ENCODE measurements at regions not wholly inside any gene's neighbourhood (a gene's known extent, or its start where the extent isn't known, plus 50 kb on each side); places are given as distances from the start of the nearest gene placed in this dataset.
"Not testable (repeated sequence)": the region's sequence is repeated elsewhere in the genome, so short reads cannot be mapped to it uniquely, and the experiment has no call there.

DNA sequence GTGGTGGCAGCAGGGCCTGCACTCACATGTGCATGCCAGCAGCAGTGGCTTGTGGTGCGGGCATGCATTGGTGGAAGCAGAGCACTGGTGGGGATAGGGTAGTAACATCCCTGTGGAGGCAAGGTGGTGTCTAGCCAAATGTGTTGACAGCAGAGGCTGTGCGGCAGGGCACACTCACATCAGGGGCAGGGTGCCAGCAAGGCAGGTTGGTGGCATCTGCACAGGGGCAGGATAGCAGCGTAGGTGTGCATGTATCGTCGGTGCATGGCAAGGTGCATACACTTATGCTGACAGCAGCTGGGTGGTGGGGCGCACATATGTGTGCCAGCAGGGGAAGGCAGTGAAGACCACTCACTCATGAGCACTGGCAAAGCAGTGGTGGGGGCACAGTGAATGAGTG lies 211.5 kb upstream of the CSNK1A1L start:
- no peak for DNase-seq
- H3K27me3 Mint-ChIP-seq: no peaks in the 10 kb centered on the region
- ChIA-PET CTCF (interaction anchor here (0.5 kb wide), 1 partner anchor 1429 kb away, joined by 3 read pairs; no protein-coding TSS in a partner anchor), POLR2A (no interaction called here)
- no peaks in the 10 kb centered on the region for H3K36me3 Mint-ChIP-seq (ENCODE audit: low read depth)
- no peak overlapping the region for H3K27ac Mint-ChIP-seq
- no peaks in the 10 kb centered on the region for H3K4me1 Mint-ChIP-seq
- H3K9me3 Mint-ChIP-seq: peaks cover 15% of the 10 kb centered on the region
- no peak overlapping the region for H3K4me3 Mint-ChIP-seq

DNA sequence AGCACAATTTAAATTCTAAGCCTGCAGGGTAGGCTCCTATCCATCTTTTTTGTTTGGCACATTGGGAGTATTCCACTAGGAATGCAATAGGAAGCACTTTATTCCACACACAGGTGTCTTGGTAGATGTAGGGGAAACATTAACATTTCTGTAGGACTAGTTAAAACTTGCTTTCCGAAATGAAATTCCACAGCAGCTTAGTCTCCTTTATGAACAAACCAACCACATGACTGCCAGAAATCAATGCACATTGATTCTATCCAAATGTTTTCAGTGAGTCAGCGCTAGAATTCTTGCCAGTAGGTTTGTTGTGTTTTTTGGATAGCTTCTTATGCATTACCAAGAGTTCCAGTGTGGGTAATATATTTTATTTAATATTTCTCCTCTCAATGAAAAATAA lies 207.9 kb upstream of the CSNK1A1L start:
- ChIA-PET POLR2A (no interaction called here), CTCF (no interaction called here)
- Mint-ChIP-seq H3K4me1 (no peaks in the 10 kb centered on the region), H3K27ac (no peak overlapping the region), H3K36me3 (ENCODE audit: low read depth) (no peaks in the 10 kb centered on the region), H3K27me3 (no peaks in the 10 kb centered on the region), H3K4me3 (no peak overlapping the region), H3K9me3 (peaks cover 11% of the 10 kb centered on the region)
- DNase-seq: no peak

DNA sequence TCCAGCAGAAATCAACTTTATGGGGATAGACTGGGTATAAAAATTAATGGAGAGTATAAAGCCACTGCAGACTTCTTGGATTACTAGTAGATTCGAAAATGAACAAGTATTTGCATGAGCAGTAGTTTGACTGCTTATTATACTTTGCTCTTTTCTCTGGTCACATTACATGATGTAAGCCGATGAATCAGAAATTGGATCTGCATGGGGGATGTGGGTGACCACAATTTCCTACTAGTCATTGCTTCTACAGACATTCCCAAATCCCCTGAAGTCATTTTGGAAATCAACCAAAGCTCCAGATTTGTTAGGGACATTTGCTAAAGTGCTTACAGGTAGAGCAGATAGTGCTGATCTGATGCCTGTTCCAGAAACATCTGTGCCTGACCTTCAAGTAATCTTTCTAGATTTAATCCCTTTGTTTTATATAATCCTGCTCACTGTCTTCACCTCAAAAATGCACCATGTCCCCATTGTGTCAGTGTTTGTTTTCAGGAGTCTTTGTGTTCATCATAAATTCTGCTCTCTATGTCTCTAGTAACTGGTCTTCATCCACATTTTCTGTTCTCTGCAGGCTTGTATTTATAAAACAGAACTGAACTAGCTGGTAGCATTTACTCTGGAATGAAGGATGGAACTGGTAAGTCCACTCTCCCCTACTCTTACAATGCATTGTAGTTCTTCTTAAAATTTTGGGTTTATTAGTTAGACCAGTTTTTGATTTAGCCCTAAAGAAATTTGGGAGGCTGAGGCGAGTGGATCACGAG lies 201.5 kb upstream of the CSNK1A1L start:
- Mint-ChIP-seq H3K4me1 (no peaks in the 10 kb centered on the region), H3K27ac (no peak overlapping the region), H3K27me3 (no peaks in the 10 kb centered on the region), H3K4me3 (no peak overlapping the region), H3K9me3 (no peaks in the 10 kb centered on the region), H3K36me3 (ENCODE audit: low read depth) (no peaks in the 10 kb centered on the region)
- ChIA-PET CTCF (no interaction called here), POLR2A (no interaction called here)
- DNase-seq: no peak

DNA sequence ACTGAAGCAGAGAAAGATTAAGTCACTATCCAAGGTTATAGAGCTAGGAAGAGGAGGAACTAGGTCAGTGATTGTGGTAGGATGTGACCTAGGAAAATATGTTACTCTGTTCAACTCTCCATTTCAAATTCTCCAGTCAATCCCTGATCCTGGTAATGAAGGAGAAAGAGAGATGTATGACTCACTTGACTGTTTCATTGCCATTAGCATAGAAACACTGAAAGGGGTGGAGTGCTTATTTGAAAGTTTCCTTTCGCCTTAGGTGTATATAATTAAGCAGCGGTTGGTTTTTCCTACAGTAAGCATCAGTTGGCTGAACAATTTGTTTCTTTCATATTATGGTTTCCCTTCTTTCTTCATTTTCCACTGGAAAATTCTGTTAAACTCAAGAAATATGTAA lies 198.1 kb upstream of the CSNK1A1L start:
- no peak for DNase-seq
- Mint-ChIP-seq H3K27ac (no peak overlapping the region), H3K36me3 (ENCODE audit: low read depth) (no peaks in the 10 kb centered on the region), H3K27me3 (no peaks in the 10 kb centered on the region), H3K4me1 (no peaks in the 10 kb centered on the region), H3K9me3 (no peaks in the 10 kb centered on the region), H3K4me3 (no peak overlapping the region)
- ChIA-PET POLR2A (no interaction called here), CTCF (no interaction called here)

DNA sequence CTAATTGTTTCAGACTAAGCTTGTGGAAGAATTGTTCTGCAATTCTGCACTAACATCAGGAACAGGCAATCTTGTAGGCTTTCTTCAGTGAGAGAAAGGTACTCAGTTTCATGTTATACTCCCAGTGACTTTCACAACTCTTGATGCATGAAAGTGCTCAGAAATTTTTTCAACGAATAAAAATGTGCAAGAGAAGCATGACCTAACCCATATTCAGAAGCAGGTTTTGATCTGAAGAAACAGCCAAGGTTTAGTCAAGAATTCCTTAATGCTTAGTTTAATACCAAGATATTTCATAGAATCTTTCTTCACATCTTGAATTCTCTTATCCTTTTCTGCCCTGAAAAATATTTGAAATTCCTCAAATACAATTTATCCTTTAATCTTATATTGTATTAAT lies 197.2 kb upstream of the CSNK1A1L start:
- CTCF ChIA-PET: no interaction called here
- Mint-ChIP-seq H3K9me3 (no peaks in the 10 kb centered on the region), H3K4me1 (no peaks in the 10 kb centered on the region), H3K27me3 (no peaks in the 10 kb centered on the region), H3K27ac (no peak overlapping the region), H3K36me3 (ENCODE audit: low read depth) (no peaks in the 10 kb centered on the region), H3K4me3 (no peak overlapping the region)
- DNase-seq: no peak
- POLR2A ChIA-PET: no interaction called here

DNA sequence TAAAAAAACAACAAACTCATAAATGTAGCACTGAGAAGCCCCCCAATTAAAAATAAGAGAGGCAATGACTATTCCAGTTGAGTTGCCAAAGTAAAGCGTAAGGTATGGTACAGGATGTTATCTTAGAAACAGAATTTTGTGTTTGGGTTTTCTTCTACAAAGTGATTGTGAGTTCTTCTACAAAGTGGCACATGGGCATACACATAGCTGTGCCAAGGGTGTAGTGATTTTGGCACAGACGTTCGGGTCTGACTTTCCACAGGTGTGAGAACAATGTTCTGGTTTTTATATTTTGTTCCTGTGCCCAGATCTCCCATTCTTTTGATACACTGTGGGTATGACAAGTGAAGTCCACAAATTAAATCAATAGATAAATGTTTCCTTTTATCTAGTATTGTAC lies 190.1 kb upstream of the CSNK1A1L start:
- Mint-ChIP-seq H3K36me3 (ENCODE audit: low read depth) (no peaks in the 10 kb centered on the region), H3K4me3 (no peak overlapping the region), H3K27me3 (no peaks in the 10 kb centered on the region), H3K4me1 (no peaks in the 10 kb centered on the region), H3K27ac (no peak overlapping the region), H3K9me3 (peaks cover 2% of the 10 kb centered on the region)
- CTCF ChIA-PET: no interaction called here
- POLR2A ChIA-PET: no interaction called here
- no peak for DNase-seq

DNA sequence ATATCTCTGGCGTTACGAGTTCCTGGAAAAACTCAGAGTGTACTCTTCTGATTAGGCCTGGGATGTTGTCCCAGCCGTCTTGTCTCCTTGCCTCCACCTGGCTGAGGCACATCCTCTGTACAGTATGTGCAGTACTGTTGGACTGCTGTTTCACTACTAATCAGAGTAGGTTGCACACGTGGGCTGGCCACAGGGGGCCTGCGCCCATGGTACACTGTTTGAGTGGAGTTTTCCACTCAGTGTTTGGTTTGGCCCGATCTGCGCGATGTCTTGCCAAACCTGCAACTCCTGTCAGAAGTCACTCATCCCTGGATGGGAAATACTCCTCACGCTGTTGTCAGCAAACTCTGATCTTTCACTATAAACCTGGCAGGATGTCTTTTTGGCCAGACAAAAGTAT lies 189.6 kb upstream of the CSNK1A1L start:
- H3K4me3 Mint-ChIP-seq: no peak overlapping the region
- H3K36me3 Mint-ChIP-seq (ENCODE audit: low read depth): no peaks in the 10 kb centered on the region
- no peak for DNase-seq
- ChIA-PET CTCF (no interaction called here), POLR2A (no interaction called here)
- H3K27ac Mint-ChIP-seq: no peak overlapping the region
- no peaks in the 10 kb centered on the region for H3K4me1 Mint-ChIP-seq
- no peaks in the 10 kb centered on the region for H3K27me3 Mint-ChIP-seq
- peaks cover 2% of the 10 kb centered on the region for H3K9me3 Mint-ChIP-seq

DNA sequence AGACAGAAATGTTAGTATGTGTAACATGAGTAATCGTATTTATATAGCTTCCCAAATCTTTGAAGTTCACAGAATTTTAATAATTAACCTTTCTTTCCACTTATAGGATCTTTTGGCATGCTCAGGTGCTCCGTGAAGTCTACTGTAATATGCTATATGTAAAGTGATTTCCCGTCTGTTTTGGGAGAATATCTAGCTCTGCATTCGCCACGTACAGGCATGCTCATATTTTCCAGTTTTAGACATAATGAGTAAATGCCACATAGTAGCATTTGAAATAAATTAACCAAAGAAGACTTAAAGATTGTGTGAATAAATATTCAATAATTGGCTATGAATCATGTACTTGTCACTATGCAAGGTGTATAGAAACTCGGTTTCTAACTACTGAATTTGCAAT lies 189.0 kb upstream of the CSNK1A1L start:
- ChIA-PET POLR2A (no interaction called here), CTCF (no interaction called here)
- Mint-ChIP-seq H3K4me1 (no peaks in the 10 kb centered on the region), H3K27me3 (no peaks in the 10 kb centered on the region), H3K36me3 (ENCODE audit: low read depth) (no peaks in the 10 kb centered on the region), H3K9me3 (peaks cover 2% of the 10 kb centered on the region), H3K27ac (no peak overlapping the region), H3K4me3 (no peak overlapping the region)
- no peak for DNase-seq

DNA sequence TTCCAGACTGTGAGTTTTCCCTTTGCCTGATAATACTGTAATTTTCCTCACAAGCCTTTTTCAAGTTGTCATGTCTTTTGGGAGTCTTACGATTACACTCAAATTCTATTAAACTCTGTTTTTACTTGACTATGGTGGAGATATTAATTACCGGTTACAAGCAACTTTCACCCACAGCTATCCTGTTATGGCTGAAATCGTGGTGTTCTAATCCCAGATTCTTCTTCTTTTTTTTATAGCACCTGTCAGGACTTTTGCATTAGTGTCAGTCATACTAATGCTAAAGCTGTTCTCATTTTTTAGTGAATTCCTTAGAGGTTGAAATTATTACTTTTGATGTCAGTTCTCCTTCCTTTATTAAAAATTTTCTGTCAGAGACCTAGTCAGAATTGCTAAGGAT lies 187.8 kb upstream of the CSNK1A1L start:
- peaks cover 2% of the 10 kb centered on the region for H3K9me3 Mint-ChIP-seq
- H3K36me3 Mint-ChIP-seq (ENCODE audit: low read depth): no peaks in the 10 kb centered on the region
- POLR2A ChIA-PET: no interaction called here
- no peak overlapping the region for H3K27ac Mint-ChIP-seq
- CTCF ChIA-PET: no interaction called here
- H3K4me3 Mint-ChIP-seq: no peak overlapping the region
- DNase-seq: no peak
- no peaks in the 10 kb centered on the region for H3K4me1 Mint-ChIP-seq
- H3K27me3 Mint-ChIP-seq: no peaks in the 10 kb centered on the region

DNA sequence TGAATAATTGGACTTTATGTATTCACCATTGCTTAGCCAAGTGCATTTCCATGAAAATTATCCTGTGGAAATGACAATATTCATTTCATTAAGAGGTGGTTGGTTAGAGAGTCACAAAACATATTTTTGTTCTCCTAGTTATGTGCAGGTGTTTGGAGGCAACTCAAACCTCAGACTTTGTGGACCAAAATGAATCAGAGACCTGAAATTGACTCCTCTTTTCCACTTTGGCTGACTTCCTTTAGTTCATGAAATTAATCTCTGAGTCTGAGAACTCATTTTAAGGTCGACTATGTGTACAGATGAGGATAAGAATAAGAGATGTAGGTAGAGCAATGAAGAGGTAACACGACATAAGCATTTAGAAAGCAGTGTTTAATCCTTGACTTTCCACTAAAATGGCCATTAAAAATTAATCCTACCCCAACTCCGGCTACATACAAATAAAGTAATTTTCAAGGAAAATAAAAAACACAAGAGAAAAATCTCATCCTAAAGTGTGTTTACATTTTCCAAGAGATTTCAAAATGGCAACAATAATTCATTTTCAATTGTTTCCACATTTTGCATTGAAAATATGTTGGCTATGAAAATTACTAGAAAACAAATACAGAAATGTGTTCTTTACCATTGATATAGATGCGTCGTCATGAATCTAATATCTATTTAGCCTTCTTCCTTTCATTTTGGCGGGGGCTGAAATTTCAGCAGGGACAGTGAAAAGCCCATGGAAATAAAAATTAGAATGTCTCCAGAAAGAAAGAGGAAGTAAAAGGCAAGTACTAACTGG lies 185.4 kb upstream of the CSNK1A1L start:
- CTCF ChIA-PET: no interaction called here
- Mint-ChIP-seq H3K4me1 (no peaks in the 10 kb centered on the region), H3K4me3 (no peak overlapping the region), H3K9me3 (no peaks in the 10 kb centered on the region), H3K36me3 (ENCODE audit: low read depth) (no peaks in the 10 kb centered on the region), H3K27me3 (no peaks in the 10 kb centered on the region), H3K27ac (no peak overlapping the region)
- POLR2A ChIA-PET: no interaction called here
- no peak for DNase-seq

DNA sequence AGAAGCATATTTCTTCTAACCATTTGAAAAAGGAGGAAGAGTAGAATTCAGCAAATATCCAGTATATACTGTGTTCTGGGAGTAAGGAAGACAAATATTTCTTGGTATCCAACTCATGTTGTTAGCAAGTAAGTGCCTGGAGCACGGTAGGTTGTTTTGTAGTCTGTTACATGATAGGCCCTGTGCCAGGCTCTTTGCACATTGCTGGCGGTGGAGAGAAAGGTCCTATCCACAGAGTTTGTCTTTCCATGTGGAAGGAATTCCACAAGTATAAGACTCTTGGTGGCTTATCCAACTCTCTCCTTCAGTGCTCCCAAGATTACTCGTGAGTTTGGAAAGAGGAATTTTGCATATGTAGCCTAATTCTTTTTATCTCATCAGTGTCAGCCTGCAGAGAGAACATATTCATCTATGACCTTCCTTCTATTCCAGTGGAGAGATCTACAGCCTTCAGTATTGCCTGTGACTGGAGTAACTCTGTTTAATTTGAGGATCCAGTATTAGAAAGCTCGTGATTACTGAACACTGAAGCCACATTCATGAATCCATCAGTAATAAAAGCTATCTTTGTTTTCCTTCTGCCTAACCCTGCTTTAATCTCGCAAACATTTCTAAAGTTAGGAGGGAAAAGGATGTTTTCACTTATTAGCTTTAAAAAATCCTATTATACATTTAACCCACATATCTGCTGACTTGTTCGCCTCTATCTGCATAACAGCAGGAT lies 183.9 kb upstream of the CSNK1A1L start:
- no peaks in the 10 kb centered on the region for H3K27me3 Mint-ChIP-seq
- ChIA-PET CTCF (no interaction called here), POLR2A (no interaction called here)
- no peaks in the 10 kb centered on the region for H3K36me3 Mint-ChIP-seq (ENCODE audit: low read depth)
- H3K4me1 Mint-ChIP-seq: no peaks in the 10 kb centered on the region
- no peak overlapping the region for H3K4me3 Mint-ChIP-seq
- DNase-seq: no peak
- no peaks in the 10 kb centered on the region for H3K9me3 Mint-ChIP-seq
- no peak overlapping the region for H3K27ac Mint-ChIP-seq

DNA sequence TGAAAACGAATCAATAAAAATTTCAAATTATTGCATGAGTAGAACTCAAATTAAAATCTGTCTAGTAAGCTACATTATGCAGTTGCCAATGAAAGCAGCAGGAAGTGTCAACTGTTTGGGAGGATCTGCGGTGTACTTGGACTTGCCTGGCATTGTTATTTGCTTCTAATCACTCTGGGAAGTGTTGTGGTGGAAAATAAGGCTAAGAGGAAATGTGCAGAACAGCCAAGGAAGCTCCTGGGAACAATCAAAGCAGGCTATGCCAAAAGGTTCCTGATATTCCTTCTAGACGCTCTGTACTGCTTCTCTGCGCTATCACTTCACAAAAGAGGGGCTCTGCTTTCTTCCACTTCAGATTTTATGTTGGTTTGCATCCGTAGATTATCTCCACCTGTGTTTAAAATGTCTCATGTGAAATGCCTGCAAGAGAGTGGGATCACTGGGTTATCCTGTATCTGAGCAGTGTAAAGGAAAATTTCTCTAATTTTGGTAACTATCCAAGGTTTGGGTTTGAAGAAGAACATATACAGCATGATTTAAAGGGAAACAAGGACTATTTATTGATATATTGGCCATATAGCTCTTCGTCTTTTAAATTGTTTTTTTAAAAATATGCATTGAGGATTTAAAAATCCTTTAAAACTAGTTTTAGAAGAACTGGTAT lies 182.7 kb upstream of the CSNK1A1L start:
- CTCF ChIA-PET: no interaction called here
- no peaks in the 10 kb centered on the region for H3K4me1 Mint-ChIP-seq
- H3K36me3 Mint-ChIP-seq (ENCODE audit: low read depth): no peaks in the 10 kb centered on the region
- POLR2A ChIA-PET: no interaction called here
- no peaks in the 10 kb centered on the region for H3K27me3 Mint-ChIP-seq
- no peak overlapping the region for H3K4me3 Mint-ChIP-seq
- no peak for DNase-seq
- H3K9me3 Mint-ChIP-seq: no peaks in the 10 kb centered on the region
- no peak overlapping the region for H3K27ac Mint-ChIP-seq

DNA sequence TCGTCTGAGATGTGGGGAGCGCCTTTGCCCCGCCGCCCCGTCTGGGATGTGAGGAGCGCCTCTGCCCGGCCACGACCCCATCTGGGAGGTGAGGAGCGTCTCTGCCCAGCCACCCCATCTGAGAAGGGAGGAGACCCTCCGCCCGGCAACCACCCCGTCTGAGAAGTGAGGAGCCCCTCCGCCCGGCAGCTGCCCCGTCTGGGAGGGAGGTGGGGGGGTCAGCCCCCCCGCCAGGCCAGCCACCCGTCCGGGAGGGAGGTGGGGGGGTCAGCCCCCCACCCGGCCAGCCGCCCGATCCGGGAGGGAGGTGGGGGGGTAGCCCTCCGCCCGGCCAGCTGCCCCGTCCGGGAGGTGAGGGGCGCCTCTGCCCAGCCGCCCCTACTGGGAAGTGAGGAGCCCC lies 174.8 kb upstream of the CSNK1A1L start:
- H3K4me1 Mint-ChIP-seq; H3K9me3 Mint-ChIP-seq; H3K36me3 Mint-ChIP-seq (ENCODE audit: low read depth); H3K4me3 Mint-ChIP-seq; H3K27me3 Mint-ChIP-seq; POLR2A ChIA-PET; DNase-seq; CTCF ChIA-PET; H3K27ac Mint-ChIP-seq: not testable (repeated sequence)
